WTC11 (cell line): ENCODE measurements at regions not wholly inside any gene's neighbourhood (a gene's known extent, or its start where the extent isn't known, plus 50 kb on each side); places are given as distances from the start of the nearest gene placed in this dataset.

Experiments used
- ATAC-seq: fragments of 200-7000 bp; cut with Tn5 transposase; 2 replicates; pipeline ENCODE4 v1.10.0; 2021; ENCODE audit warnings: mild to moderate bottlenecking, moderate library complexity
- CTCF ChIA-PET: fragments of 300-600 bp; sonication (Branson Sonifier 250); formaldehyde crosslinking; loops from one replicate; lab custom pipeline; 2021; ENCODE audit warnings: antibody characterized with exemption; lab: Charles Lee
- POLR2A ChIA-PET: fragments of 350-600 bp; sonication (Branson Sonifier 250); formaldehyde crosslinking; loops from one replicate; lab custom pipeline; 2021; ENCODE audit warnings: antibody characterized with exemption; lab: Charles Lee
- DNase-seq: peaks from one replicate; pipeline ENCODE4 v3.0.0; 2021; ENCODE audit warnings: low spot score
- H3K27ac Mint-ChIP-seq: 2 replicates; pipeline ENCODE4 v1.8.0; 2021; ENCODE audit warnings: mixed read lengths
- H3K27me3 Mint-ChIP-seq: 2 replicates; pipeline ENCODE4 v1.8.0; 2021; ENCODE audit warnings: low read depth, mild to moderate bottlenecking, moderate library complexity, mixed read lengths
- H3K36me3 Mint-ChIP-seq: 2 replicates; pipeline ENCODE4 v1.8.0; 2021; ENCODE audit warnings: mixed read lengths
- H3K4me1 Mint-ChIP-seq: 2 replicates; pipeline ENCODE4 v1.8.0; 2022; ENCODE audit warnings: mixed read lengths
- H3K4me3 Mint-ChIP-seq: 2 replicates; pipeline ENCODE4 v1.8.0; 2021; ENCODE audit warnings: mild to moderate bottlenecking, moderate library complexity, mixed read lengths
- H3K9me3 Mint-ChIP-seq: 2 replicates; pipeline ENCODE4 v1.8.0; 2021; ENCODE audit warnings: mixed read lengths
- AFF4 ChIP-seq: sonication (generic); formaldehyde crosslinking; IDR thresholded peaks from 2 replicates; pipeline ENCODE4 v1.8.1; 2023; ENCODE audit warnings: mild to moderate bottlenecking, missing genetic modification reagents, borderline replicate concordance
- ELF4 ChIP-seq: sonication (generic); formaldehyde crosslinking; IDR thresholded peaks from 2 replicates; pipeline ENCODE4 v1.8.1; 2022; ENCODE audit warnings: low read depth, mild to moderate bottlenecking, moderate library complexity, missing genetic modification reagents
- FOXP1 ChIP-seq: sonication (generic); formaldehyde crosslinking; IDR thresholded peaks from 2 replicates; pipeline ENCODE4 v1.8.0; 2022; ENCODE audit warnings: missing genetic modification reagents, mild to moderate bottlenecking, moderate library complexity, borderline replicate concordance
- GABPB1 ChIP-seq: sonication (generic); formaldehyde crosslinking; IDR thresholded peaks from 2 replicates; pipeline ENCODE4 v1.8.1; 2023; ENCODE audit warnings: mild to moderate bottlenecking, missing genetic modification reagents
- GRHL2 ChIP-seq: fragments of 250-450 bp; sonication (Bioruptor Pico); IDR thresholded peaks from 2 replicates; pipeline ENCODE4 v1.8.0; 2022; ENCODE audit warnings: mild to moderate bottlenecking, moderate library complexity; ENCODE audit not compliant: insufficient replicate concordance, severe bottlenecking
- HMGA2 ChIP-seq: fragments of 250-450 bp; sonication (Bioruptor Pico); IDR thresholded peaks from 2 replicates; pipeline ENCODE4 v1.4.0; 2021; ENCODE audit warnings: mild to moderate bottlenecking, moderate library complexity
- HMGXB4 ChIP-seq: sonication (generic); formaldehyde crosslinking; IDR thresholded peaks from 2 replicates; pipeline ENCODE4 v1.8.1; 2023; ENCODE audit warnings: mild to moderate bottlenecking, moderate library complexity, missing genetic modification reagents
- MLX ChIP-seq: sonication (generic); formaldehyde crosslinking; IDR thresholded peaks from 2 replicates; pipeline ENCODE4 v1.8.1; 2023; ENCODE audit warnings: mild to moderate bottlenecking, missing genetic modification reagents, moderate library complexity
- NFYB ChIP-seq: sonication (generic); formaldehyde crosslinking; conservative IDR thresholded peaks from 2 replicates; pipeline ENCODE4 v1.8.0; 2022; ENCODE audit warnings: low read depth, missing genetic modification reagents
- NR2C2 ChIP-seq: sonication (generic); formaldehyde crosslinking; IDR thresholded peaks from 2 replicates; pipeline ENCODE4 v1.8.0; 2022; ENCODE audit warnings: mild to moderate bottlenecking, missing genetic modification reagents
- OVOL2 ChIP-seq: fragments of 250-450 bp; sonication (Bioruptor Pico); IDR thresholded peaks from 2 replicates; pipeline ENCODE4 v1.9.0; 2021; ENCODE audit warnings: mild to moderate bottlenecking, borderline replicate concordance
- USF2 ChIP-seq: sonication (generic); formaldehyde crosslinking; IDR thresholded peaks from 2 replicates; pipeline ENCODE4 v1.8.1; 2023; ENCODE audit warnings: mild to moderate bottlenecking, missing genetic modification reagents, moderate library complexity
- ZNF396 ChIP-seq: fragments of 250-450 bp; sonication (Bioruptor Pico); IDR thresholded peaks from 2 replicates; pipeline ENCODE4 v1.8.0; 2021; ENCODE audit warnings: mild to moderate bottlenecking, moderate library complexity, borderline replicate concordance
- ZNF416 ChIP-seq: fragments of 250-450 bp; sonication (Bioruptor Pico); IDR thresholded peaks from 2 replicates; pipeline ENCODE4 v1.9.0; 2021; ENCODE audit warnings: mild to moderate bottlenecking, inconsistent platforms
- TF ChIP-seq, protein P1 (sequence below): sonication (generic); formaldehyde crosslinking; IDR thresholded peaks from 2 replicates; pipeline ENCODE4 v1.8.0; 2022; ENCODE audit warnings: mild to moderate bottlenecking, missing genetic modification reagents
- TF ChIP-seq, protein P2 (sequence below): sonication (generic); formaldehyde crosslinking; IDR thresholded peaks from 2 replicates; pipeline ENCODE4 v1.8.0; 2023; ENCODE audit warnings: missing genetic modification reagents
- TF ChIP-seq, protein P3 (sequence below): fragments of 250-450 bp; sonication (Bioruptor Pico); conservative IDR thresholded peaks from 2 replicates; pipeline ENCODE4 v1.9.0; 2021; ENCODE audit warnings: mild to moderate bottlenecking

- H3K27me3 Mint-ChIP-seq: no peaks in the 10 kb centered on the region
- no peak overlapping the region for H3K4me3 Mint-ChIP-seq
- no peaks in the 10 kb centered on the region for H3K36me3 Mint-ChIP-seq
- CTCF ChIA-PET: interaction anchor here (1.9 kb wide), 1 partner anchor 46 kb away, joined by 4 read pairs; no protein-coding TSS in a partner anchor
- no peak for TF ChIP-seq HMGXB4
- TF ChIP-seq NFYB (CRISPR knock-in tag): peak; percentile 44; the same call in 1 of the 2 replicates
- no peak for TF ChIP-seq MLX (CRISPR knock-in tag)
- peaks cover 33% of the 10 kb centered on the region for H3K4me1 Mint-ChIP-seq
- no peaks in the 10 kb centered on the region for H3K9me3 Mint-ChIP-seq
- DNase-seq (no peak), ATAC-seq (peak; percentile 74)
- POLR2A ChIA-PET: no interaction called here
- H3K27ac Mint-ChIP-seq: no peak overlapping the region
Observed at GRCh38 chr2:58640042-58640441, 398.9 kb upstream of the FANCL start.

DNA sequence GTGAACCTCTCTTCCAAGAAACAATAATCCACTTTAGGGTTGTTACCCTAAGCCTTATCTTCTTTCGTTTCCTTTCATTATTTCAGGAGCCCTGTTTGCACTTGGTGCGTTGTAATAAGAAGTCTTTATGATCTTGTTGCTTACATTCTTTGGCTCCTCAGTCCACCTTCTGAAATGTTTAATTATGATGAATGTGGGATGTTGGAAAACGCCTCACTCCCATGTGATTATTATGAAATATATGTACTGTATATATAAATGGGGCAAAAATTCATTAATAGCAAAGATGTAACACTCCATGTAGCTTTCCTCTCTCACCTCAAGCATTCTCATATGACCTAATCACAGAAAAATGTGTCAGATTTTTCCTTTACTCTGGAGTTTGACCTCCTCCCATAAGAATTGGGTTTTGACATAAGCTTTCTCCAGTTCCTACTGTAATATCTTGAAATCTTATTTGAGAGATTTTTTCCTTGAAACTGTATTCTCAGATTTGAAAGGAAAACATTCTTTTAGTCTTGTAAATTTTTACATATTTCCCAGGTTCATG, 397.2 kb upstream of the FANCL start:
- TF ChIP-seq FOXP1 (CRISPR knock-in tag): no peak
- TF ChIP-seq, protein P1, sequence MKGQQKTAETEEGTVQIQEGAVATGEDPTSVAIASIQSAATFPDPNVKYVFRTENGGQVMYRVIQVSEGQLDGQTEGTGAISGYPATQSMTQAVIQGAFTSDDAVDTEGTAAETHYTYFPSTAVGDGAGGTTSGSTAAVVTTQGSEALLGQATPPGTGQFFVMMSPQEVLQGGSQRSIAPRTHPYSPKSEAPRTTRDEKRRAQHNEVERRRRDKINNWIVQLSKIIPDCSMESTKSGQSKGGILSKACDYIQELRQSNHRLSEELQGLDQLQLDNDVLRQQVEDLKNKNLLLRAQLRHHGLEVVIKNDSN (CRISPR knock-in tag): no peak
- TF ChIP-seq, protein P2, sequence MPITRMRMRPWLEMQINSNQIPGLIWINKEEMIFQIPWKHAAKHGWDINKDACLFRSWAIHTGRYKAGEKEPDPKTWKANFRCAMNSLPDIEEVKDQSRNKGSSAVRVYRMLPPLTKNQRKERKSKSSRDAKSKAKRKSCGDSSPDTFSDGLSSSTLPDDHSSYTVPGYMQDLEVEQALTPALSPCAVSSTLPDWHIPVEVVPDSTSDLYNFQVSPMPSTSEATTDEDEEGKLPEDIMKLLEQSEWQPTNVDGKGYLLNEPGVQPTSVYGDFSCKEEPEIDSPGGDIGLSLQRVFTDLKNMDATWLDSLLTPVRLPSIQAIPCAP (CRISPR knock-in tag): no peak
- no peak for TF ChIP-seq HMGA2 (CRISPR knock-in tag)
- no peak for TF ChIP-seq NR2C2
- TF ChIP-seq ZNF396 (CRISPR knock-in tag): no peak
- TF ChIP-seq USF2 (CRISPR knock-in tag): no peak
- TF ChIP-seq OVOL2 (CRISPR knock-in tag): no peak
- H3K4me1 Mint-ChIP-seq: peaks cover 43% of the 10 kb centered on the region
- H3K27me3 Mint-ChIP-seq: no peaks in the 10 kb centered on the region
- no peak overlapping the region for H3K27ac Mint-ChIP-seq
- DNase-seq (no peak), ATAC-seq (no peak)
- no peaks in the 10 kb centered on the region for H3K36me3 Mint-ChIP-seq
- no peak overlapping the region for H3K4me3 Mint-ChIP-seq
- no peaks in the 10 kb centered on the region for H3K9me3 Mint-ChIP-seq
- CTCF ChIA-PET: interaction anchor here (1.9 kb wide), 1 partner anchor 44 kb away, joined by 4 read pairs; no protein-coding TSS in a partner anchor
- POLR2A ChIA-PET: no interaction called here

GRCh38 chr2:58636872-58637271, 395.7 kb upstream of the FANCL start:
- CTCF ChIA-PET: no interaction called here
- no peak for ATAC-seq
- Mint-ChIP-seq H3K36me3 (no peaks in the 10 kb centered on the region), H3K9me3 (no peaks in the 10 kb centered on the region), H3K27ac (no peak overlapping the region), H3K4me1 (peaks cover 43% of the 10 kb centered on the region), H3K27me3 (no peaks in the 10 kb centered on the region), H3K4me3 (no peak overlapping the region)
- POLR2A ChIA-PET: no interaction called here
- no peak for DNase-seq
- TF ChIP-seq MLX (CRISPR knock-in tag) (no peak), AFF4 (CRISPR knock-in tag) (no peak), GRHL2 (CRISPR knock-in tag) (no peak), ZNF416 (CRISPR knock-in tag) (no peak), GABPB1 (CRISPR knock-in tag) (no peak), ELF4 (CRISPR knock-in tag) (no peak)
- TF ChIP-seq, protein P3, sequence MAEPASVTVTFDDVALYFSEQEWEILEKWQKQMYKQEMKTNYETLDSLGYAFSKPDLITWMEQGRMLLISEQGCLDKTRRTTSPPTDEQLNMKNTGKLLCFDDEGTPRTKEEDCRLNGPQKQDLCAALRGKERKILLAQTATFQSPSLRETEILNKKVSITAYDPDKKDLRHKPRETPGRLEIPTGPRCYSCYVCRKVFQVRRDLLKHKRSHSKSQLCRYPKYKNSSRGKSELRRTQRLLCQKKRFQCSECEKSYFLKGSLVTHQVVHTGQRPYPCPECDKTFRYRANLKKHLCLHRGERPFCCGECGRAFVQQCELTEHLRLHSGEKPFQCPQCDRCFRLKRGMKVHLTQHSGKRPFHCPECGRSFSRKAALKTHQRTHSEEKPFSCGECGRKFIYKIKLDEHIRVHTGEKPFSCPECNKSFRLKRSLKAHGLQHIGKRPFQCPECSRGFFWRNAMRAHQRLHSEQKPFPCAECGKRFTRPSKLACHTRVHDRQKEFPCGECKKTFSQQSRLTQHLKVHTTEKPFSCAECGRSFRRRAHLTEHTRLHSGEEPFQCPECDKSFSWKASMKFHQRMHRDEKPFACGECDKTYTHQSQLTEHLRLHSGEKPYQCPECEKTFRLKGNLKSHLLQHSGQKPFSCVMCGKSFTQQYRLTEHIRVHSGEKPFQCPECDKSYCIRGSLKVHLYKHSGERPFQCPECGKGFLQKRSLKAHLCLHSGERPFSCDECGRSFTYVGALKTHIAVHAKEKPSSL (CRISPR knock-in tag): no peak
